Muscle of leg (tissue), 3 donors: ENCODE measurements at regions not wholly inside any gene's neighbourhood (a gene's known extent, or its start where the extent isn't known, plus 50 kb on each side); places are given as distances from the start of the nearest gene placed in this dataset.

Experiments
- DNase-seq: peaks from one replicate; pipeline ENCODE4 v3.0.0; 2013
- H3K27ac ChIP-seq: one replicate; pipeline ENCODE4 v1.5.1; 2013; ENCODE audit warnings: mild to moderate bottlenecking, low read length, control low read depth
- H3K27me3 ChIP-seq: one replicate; pipeline ENCODE4 v1.6.1; 2013; ENCODE audit warnings: low read length; ENCODE audit not compliant: control insufficient read depth, insufficient read depth
- H3K36me3 ChIP-seq: one replicate; pipeline ENCODE4 v1.6.1; 2013; ENCODE audit warnings: low read length; ENCODE audit not compliant: control insufficient read depth, insufficient read depth
- H3K4me1 ChIP-seq: one replicate; pipeline ENCODE4 v1.6.1; 2013; ENCODE audit warnings: low read length; ENCODE audit not compliant: control insufficient read depth, insufficient read depth
- H3K4me3 ChIP-seq: one replicate; pipeline ENCODE4 v1.5.1; 2013; ENCODE audit warnings: low read length, control low read depth
- H3K9me3 ChIP-seq: replicated peaks from 2 replicates; pipeline ENCODE4 v1.6.1; 2013; ENCODE audit warnings: low read depth, low read length; ENCODE audit not compliant: control insufficient read depth
- WGBS: methylation state at CpG from one replicate; pipeline ENCODE4 v1.1.5; 2013; ENCODE audit warnings: missing lambda C conversion rate; ENCODE audit not compliant: insufficient coverage; 5-methylcytosine and 5-hydroxymethylcytosine counted together

- Histone ChIP-seq H3K27me3 (no peaks in the 10 kb centered on the region), H3K9me3 (no peaks in the 10 kb centered on the region), H3K4me1 (no peaks in the 10 kb centered on the region), H3K36me3 (no peaks in the 10 kb centered on the region), H3K4me3 (no peak overlapping the region), H3K27ac (no peak overlapping the region)
- DNase-seq: no peak
Measured at GRCh38 chr16:13313351-13313750, 412.0 kb downstream of the SHISA9 start.

- no peaks in the 10 kb centered on the region for H3K4me1 ChIP-seq
- no peak overlapping the region for H3K4me3 ChIP-seq
- H3K36me3 ChIP-seq: no peaks in the 10 kb centered on the region
- DNase-seq: no peak
- no peak overlapping the region for H3K27ac ChIP-seq
- no peaks in the 10 kb centered on the region for H3K27me3 ChIP-seq
- H3K9me3 ChIP-seq: no peaks in the 10 kb centered on the region
- no CpG with 5 or more reads among the region's 2 CpGs for WGBS
Measured at GRCh38 chr16:13314633-13315032, 413.2 kb downstream of the SHISA9 start.

GRCh38 chr16:13315642-13316427, 414.4 kb downstream of the SHISA9 start:
- DNase-seq: no peak
- H3K4me3 ChIP-seq: no peak overlapping the region
- 69% methylated on average over 1 of the region's 5 CpGs for WGBS
- H3K36me3 ChIP-seq: no peaks in the 10 kb centered on the region
- H3K27ac ChIP-seq: no peak overlapping the region
- no peaks in the 10 kb centered on the region for H3K4me1 ChIP-seq
- no peaks in the 10 kb centered on the region for H3K27me3 ChIP-seq
- H3K9me3 ChIP-seq: no peaks in the 10 kb centered on the region

- no peaks in the 10 kb centered on the region for H3K36me3 ChIP-seq
- no CpG with 5 or more reads among the region's 2 CpGs for WGBS
- H3K27ac ChIP-seq: no peak overlapping the region
- H3K9me3 ChIP-seq: no peaks in the 10 kb centered on the region
- no peaks in the 10 kb centered on the region for H3K27me3 ChIP-seq
- DNase-seq: no peak
- H3K4me3 ChIP-seq: no peak overlapping the region
- H3K4me1 ChIP-seq: no peaks in the 10 kb centered on the region
Measured at GRCh38 chr16:13322336-13322735, 420.9 kb downstream of the SHISA9 start.

GRCh38 chr16:13324851-13325250, 423.5 kb downstream of the SHISA9 start:
- no peaks in the 10 kb centered on the region for H3K9me3 ChIP-seq
- no peaks in the 10 kb centered on the region for H3K4me1 ChIP-seq
- no peaks in the 10 kb centered on the region for H3K36me3 ChIP-seq
- H3K27me3 ChIP-seq: no peaks in the 10 kb centered on the region
- DNase-seq: no peak
- no peak overlapping the region for H3K4me3 ChIP-seq
- H3K27ac ChIP-seq: no peak overlapping the region
- WGBS: 90% methylated on average over 1 of the region's 2 CpGs

- WGBS: 100% methylated on average over 2 of the region's 5 CpGs
- Histone ChIP-seq H3K27ac (no peak overlapping the region), H3K4me3 (no peak overlapping the region), H3K9me3 (no peaks in the 10 kb centered on the region), H3K36me3 (no peaks in the 10 kb centered on the region), H3K4me1 (no peaks in the 10 kb centered on the region), H3K27me3 (no peaks in the 10 kb centered on the region)
- no peak for DNase-seq
Measured at GRCh38 chr16:13325396-13325795, 424.0 kb downstream of the SHISA9 start.

- H3K36me3 ChIP-seq: no peaks in the 10 kb centered on the region
- H3K9me3 ChIP-seq: no peaks in the 10 kb centered on the region
- no peak for DNase-seq
- WGBS: 100% methylated on average over 1 of the region's 2 CpGs
- H3K27me3 ChIP-seq: no peaks in the 10 kb centered on the region
- no peak overlapping the region for H3K27ac ChIP-seq
- H3K4me1 ChIP-seq: no peaks in the 10 kb centered on the region
- no peak overlapping the region for H3K4me3 ChIP-seq
Measured at GRCh38 chr16:13331918-13332317, 430.5 kb downstream of the SHISA9 start.

- Histone ChIP-seq H3K9me3 (no peaks in the 10 kb centered on the region), H3K36me3 (no peaks in the 10 kb centered on the region), H3K4me1 (no peaks in the 10 kb centered on the region), H3K4me3 (no peak overlapping the region), H3K27me3 (no peaks in the 10 kb centered on the region), H3K27ac (no peak overlapping the region)
- 48% methylated on average over 3 of the region's 7 CpGs for WGBS
- DNase-seq: no peak
Measured at GRCh38 chr16:13332713-13333255, 431.4 kb downstream of the SHISA9 start.

GRCh38 chr16:13333336-13333735, 431.9 kb downstream of the SHISA9 start:
- H3K36me3 ChIP-seq: no peaks in the 10 kb centered on the region
- no peak for DNase-seq
- no peaks in the 10 kb centered on the region for H3K27me3 ChIP-seq
- H3K27ac ChIP-seq: no peak overlapping the region
- H3K9me3 ChIP-seq: no peaks in the 10 kb centered on the region
- WGBS: no CpG with 5 or more reads among the region's 2 CpGs
- no peak overlapping the region for H3K4me3 ChIP-seq
- no peaks in the 10 kb centered on the region for H3K4me1 ChIP-seq

GRCh38 chr16:13335879-13336278, 434.5 kb downstream of the SHISA9 start:
- DNase-seq: no peak
- no peaks in the 10 kb centered on the region for H3K4me1 ChIP-seq

More at GRCh38 chr16:13335879-13336278, 434.5 kb downstream of the SHISA9 start:
- H3K36me3 ChIP-seq: no peaks in the 10 kb centered on the region
- no peaks in the 10 kb centered on the region for H3K9me3 ChIP-seq
- no CpG with 5 or more reads among the region's 6 CpGs for WGBS
- H3K4me3 ChIP-seq: no peak overlapping the region
- H3K27ac ChIP-seq: no peak overlapping the region
- no peaks in the 10 kb centered on the region for H3K27me3 ChIP-seq
